ENCODE measurements at regions not wholly inside any gene's neighbourhood (a gene's known extent, or its start where the extent isn't known, plus 50 kb on each side); places are given as distances from the start of the nearest gene placed in this dataset.

DNA sequence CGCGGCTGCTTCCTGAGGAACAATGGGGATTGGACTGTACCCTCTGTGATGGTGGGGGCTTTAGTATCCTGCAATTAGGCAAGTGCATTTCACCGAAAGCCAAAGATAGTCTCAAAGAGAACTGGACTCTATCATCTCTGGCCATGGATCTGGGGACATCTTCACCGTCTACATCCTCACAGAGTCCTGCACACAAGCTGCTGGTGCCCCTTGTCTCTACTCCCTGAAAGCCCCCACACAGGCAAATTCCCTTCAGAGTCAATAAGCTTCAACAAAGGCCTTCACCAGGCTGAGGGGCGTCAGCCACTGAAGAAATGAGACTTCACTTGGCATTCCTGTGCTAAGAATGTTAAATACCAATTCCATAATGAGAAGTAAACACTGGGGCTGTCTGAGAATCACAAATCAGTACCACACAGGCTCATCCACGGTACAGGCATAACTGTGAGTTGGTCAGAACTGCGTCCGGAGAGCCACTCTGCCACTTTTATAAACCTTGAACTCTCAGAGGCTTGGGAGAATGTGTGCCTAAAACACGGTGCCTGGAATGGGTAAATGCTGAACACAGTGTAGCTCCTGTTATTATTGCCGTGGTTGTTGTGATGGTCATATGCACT is 432.7 kb downstream of the ZNF521 start:
- TF ChIP-seq, protein P1, sequence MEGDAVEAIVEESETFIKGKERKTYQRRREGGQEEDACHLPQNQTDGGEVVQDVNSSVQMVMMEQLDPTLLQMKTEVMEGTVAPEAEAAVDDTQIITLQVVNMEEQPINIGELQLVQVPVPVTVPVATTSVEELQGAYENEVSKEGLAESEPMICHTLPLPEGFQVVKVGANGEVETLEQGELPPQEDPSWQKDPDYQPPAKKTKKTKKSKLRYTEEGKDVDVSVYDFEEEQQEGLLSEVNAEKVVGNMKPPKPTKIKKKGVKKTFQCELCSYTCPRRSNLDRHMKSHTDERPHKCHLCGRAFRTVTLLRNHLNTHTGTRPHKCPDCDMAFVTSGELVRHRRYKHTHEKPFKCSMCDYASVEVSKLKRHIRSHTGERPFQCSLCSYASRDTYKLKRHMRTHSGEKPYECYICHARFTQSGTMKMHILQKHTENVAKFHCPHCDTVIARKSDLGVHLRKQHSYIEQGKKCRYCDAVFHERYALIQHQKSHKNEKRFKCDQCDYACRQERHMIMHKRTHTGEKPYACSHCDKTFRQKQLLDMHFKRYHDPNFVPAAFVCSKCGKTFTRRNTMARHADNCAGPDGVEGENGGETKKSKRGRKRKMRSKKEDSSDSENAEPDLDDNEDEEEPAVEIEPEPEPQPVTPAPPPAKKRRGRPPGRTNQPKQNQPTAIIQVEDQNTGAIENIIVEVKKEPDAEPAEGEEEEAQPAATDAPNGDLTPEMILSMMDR (IDR thresholded peaks at IDR 0.05) = no peak
- ATAC-seq (ENCODE audit: low FRiP score) (no peak), DNase-seq (ENCODE audit: low spot score) (no peak)

DNA sequence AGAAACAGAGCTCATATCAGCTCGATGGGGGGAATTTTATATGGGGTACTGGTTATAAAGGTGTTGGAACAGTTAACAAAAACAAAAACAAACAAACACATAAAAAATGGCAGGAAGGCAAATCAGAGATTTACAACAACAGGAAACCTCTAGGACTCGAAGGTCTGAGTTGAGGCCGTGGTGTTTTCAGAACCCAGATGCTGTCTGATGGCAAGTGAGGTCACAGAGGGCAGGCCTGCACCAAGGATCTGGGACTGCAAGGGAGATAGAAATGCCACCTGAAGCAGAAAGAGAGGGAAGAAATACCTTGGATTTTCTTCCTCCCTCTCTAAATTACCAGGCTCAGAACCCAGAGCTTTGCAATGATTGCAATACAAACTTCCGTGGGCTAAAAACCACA is 429.5 kb downstream of the ZNF521 start:
- no peak for ATAC-seq (ENCODE audit: low FRiP score)
- DNase-seq (ENCODE audit: low spot score) = no peak
- TF ChIP-seq, protein P1 (IDR thresholded peaks at IDR 0.05) = no peak

DNA sequence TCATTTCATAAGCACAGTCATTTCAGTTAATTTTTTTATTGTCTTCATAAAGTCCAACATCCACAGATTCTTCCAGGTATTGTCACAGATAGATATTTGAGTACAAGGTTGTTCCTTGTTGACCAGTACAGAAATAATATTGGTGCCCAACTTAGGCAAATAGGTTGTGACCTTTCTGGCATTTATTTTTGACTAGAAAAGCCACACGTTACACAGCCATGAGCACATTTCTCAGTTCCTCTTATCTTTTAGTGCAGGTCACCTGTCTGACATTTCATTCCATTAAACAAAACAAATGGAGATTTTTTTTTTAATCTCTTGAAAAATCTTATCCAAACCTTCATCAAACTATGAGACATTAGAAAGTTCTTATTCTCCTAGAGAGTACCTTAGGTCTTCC is 428.8 kb downstream of the ZNF521 start:
- ATAC-seq (ENCODE audit: low FRiP score) (no peak), DNase-seq (ENCODE audit: low spot score) (no peak)
- TF ChIP-seq, protein P1 (IDR thresholded peaks at IDR 0.05) = no peak

DNA sequence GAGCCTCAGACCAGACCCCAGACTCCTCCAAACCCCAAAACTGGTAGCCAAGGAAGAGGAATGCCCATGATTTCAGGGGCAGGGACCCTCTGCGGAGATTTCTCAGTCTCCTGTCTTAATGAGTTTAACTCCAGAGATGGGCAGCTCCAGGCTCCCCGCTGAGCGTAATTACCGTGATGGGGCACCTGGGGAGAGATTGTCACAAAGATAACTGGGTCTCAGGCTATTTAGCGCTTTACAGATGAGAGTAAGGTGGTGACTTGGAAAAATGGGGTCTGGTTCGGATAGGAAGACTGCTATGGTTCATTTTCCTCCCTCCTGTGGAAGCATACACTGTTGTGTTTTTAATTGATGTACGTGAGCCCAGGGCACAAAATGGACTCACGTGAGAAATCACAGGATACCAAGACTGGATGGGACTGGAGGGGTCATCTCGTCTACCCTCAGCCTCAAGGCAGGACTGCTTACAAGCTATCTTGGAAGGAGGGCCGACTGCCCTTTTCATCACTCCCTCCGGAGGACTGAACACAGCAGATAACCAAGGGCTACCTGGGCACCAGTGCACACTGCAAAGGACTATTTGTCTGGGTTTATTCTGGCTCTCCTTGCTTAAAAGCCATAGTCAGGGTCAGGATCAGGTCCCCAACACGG is 427.8 kb downstream of the ZNF521 start:
- ATAC-seq (ENCODE audit: low FRiP score) = no peak
- TF ChIP-seq, protein P1 (IDR thresholded peaks at IDR 0.05) = no peak
- DNase-seq (ENCODE audit: low spot score) = no peak

DNA sequence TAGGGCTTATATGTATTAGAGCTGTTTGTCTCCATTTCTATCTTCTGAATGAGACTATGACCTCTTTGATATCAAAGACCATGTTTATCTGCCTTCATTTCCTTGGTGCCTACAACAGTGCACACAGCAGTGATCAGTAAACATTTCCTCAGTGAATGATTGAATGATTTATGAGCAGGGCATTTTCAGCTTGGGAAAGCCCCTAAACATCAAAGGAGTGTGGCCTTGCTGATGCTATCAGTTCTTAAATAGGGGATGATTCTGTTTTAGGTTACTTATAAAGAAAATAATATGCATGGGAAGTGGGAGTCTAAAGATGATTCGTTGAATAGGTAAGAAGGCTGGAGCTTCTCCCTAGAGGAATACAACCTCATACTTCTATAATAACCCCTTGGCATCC is 425.3 kb downstream of the ZNF521 start:
- ATAC-seq (ENCODE audit: low FRiP score) = no peak
- TF ChIP-seq, protein P1 (IDR thresholded peaks at IDR 0.05) = no peak

DNA sequence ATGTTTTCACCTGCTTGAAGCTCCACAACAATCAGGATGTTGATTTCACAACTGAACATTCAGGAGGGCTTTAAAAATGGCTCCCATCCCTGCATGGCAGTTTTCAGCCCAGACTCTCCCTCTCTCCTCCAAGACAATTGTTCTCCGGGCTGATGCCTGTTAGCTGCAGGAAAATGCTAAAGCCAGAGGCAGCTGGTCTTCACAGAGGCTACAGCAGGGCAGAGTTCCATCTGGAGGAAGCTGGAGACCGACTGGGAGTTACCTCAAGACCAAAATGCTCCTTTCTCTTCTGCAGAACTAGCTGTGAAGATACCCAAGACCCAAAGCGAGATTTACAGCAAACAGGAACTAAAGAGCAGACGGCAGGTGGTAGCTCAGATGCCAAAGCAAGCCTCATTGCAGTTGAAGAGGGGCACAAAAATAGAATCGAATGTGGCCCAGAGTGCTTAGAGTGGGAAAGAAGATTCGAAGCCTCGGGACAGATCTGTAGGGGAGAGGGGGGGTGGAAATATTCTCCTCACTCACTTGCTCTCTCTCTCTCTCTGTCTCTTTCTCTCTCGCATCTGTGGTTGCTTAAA is 423.6 kb downstream of the ZNF521 start:
- ATAC-seq (ENCODE audit: low FRiP score) (no peak), DNase-seq (ENCODE audit: low spot score) (no peak)
- TF ChIP-seq, protein P1 (IDR thresholded peaks at IDR 0.05) = no peak

More for the DNA sequence above, 425.3 kb downstream of the ZNF521 start:
- no peak for DNase-seq (ENCODE audit: low spot score)

DNA sequence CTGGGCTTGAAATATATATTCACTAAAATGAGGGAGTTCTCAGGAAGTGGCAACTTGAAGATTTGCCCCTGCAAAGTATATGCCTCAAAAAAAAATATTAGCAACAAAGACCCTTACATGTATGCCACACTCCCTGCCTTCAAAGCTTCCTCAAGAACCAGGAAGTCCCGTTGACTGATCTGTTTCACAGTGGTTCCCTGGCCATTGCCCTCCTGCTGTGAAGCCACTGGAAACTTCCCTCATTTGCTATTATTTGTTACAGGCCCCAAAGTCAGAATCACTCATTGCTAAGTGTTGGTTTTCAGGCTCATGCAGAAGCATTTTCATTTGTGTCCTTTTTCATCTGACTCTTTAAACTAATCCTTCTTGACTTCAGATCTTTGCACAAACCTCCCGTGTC is 421.5 kb downstream of the ZNF521 start:
- DNase-seq (ENCODE audit: low spot score) = no peak
- no peak for ATAC-seq (ENCODE audit: low FRiP score)
- TF ChIP-seq, protein P1 (IDR thresholded peaks at IDR 0.05) = no peak
